PC-9 (cell line): ENCODE measurements at regions not wholly inside any gene's neighbourhood (a gene's known extent, or its start where the extent isn't known, plus 50 kb on each side); places are given as distances from the start of the nearest gene placed in this dataset.

Experiments used
- BruUV-seq: library from RNA; stranded (reverse); fragments of 400-500 nt; replicated peaks from 2 replicates; lab custom pipeline; 2021; lab: Mats Ljungman, UMichigan
- CTCF ChIA-PET: fragments of 300-600 bp; sonication (Branson Sonifier 250); formaldehyde crosslinking; loops from one replicate; lab custom pipeline; 2022; ENCODE audit warnings: antibody characterized with exemption; lab: Charles Lee
- POLR2A ChIA-PET: fragments of 300-600 bp; sonication (Branson Sonifier 250); formaldehyde crosslinking; loops from one replicate; lab custom pipeline; 2022; ENCODE audit warnings: antibody characterized with exemption; ENCODE audit not compliant: unreplicated experiment; lab: Charles Lee
- DNase-seq, 2 experiments: peaks; one replicate each; pipeline versions ENCODE4 v3.0.0 to v3.0.0-alpha.2; 2015 to 2022; ENCODE audit warnings: mixed read lengths in 1 of 2
- H2AFZ ChIP-seq: fragments of 200-600 bp; sonication (generic); 2 replicates; pipeline ENCODE4 v1.8.1; 2017; ENCODE audit warnings: antibody characterized with exemption
- H3F3A ChIP-seq: fragments of 200-600 bp; sonication (generic); 2 replicates; pipeline ENCODE4 v1.8.1; 2017; ENCODE audit warnings: antibody characterized with exemption, mild to moderate bottlenecking, low read depth; ENCODE audit not compliant: insufficient read depth
- H3K27ac ChIP-seq: fragments of 200-600 bp; sonication (generic); 2 replicates; pipeline ENCODE4 v1.6.1; 2016; ENCODE audit warnings: mixed run types
- H3K27me3 ChIP-seq: fragments of 200-600 bp; sonication (generic); 2 replicates; pipeline ENCODE4 v1.6.1; 2016; ENCODE audit warnings: low read depth, mixed run types; ENCODE audit not compliant: insufficient read depth
- H3K36me3 ChIP-seq: fragments of 200-600 bp; sonication (generic); 2 replicates; pipeline ENCODE4 v1.6.1; 2016; ENCODE audit warnings: low read depth, mixed run types
- H3K4me1 ChIP-seq: fragments of 200-600 bp; sonication (generic); replicated peaks from 2 replicates; pipeline ENCODE4 v1.6.1; 2016; ENCODE audit warnings: mixed run types; ENCODE audit not compliant: insufficient read depth
- H3K4me2 ChIP-seq: fragments of 200-600 bp; sonication (generic); 2 replicates; pipeline ENCODE4 v1.6.1; 2017; ENCODE audit warnings: mixed run types
- H3K4me3 ChIP-seq: fragments of 200-600 bp; sonication (generic); 2 replicates; pipeline ENCODE4 v1.6.1; 2016; ENCODE audit warnings: mixed run types
- H3K79me2 ChIP-seq: fragments of 200-600 bp; sonication (generic); 2 replicates; pipeline ENCODE4 v1.6.1; 2017; ENCODE audit warnings: low read depth, mixed run types
- H3K9me2 ChIP-seq: fragments of 200-600 bp; sonication (generic); 2 replicates; pipeline ENCODE4 v1.8.1; 2017; ENCODE audit warnings: mild to moderate bottlenecking; ENCODE audit not compliant: insufficient read depth
- H3K9me3 ChIP-seq: fragments of 200-600 bp; sonication (generic); 2 replicates; pipeline ENCODE4 v1.8.1; 2016; ENCODE audit warnings: low read depth; ENCODE audit not compliant: insufficient read depth
- H4K20me1 ChIP-seq: fragments of 200-600 bp; sonication (generic); 2 replicates; pipeline ENCODE4 v1.8.1; 2017; ENCODE audit not compliant: insufficient read depth
- CTCF ChIP-seq: fragments of 200-600 bp; sonication (generic); conservative IDR thresholded peaks from 2 replicates; pipeline ENCODE4 v1.6.1; 2017; ENCODE audit warnings: mixed run types, antibody characterized with exemption, mild to moderate bottlenecking, moderate library complexity
- EZH2 ChIP-seq: fragments of 200-600 bp; sonication (generic); IDR thresholded peaks from 2 replicates; pipeline ENCODE4 v1.8.0; 2017; ENCODE audit warnings: antibody characterized with exemption, low read depth
- intact Hi-C: fragments of 100-400 bp; cut with micrococcal nuclease; formaldehyde crosslinking; loops from one replicate; pipeline ENCODE4 v1.10.0; 2022; ENCODE audit not compliant: unreplicated experiment

- Histone ChIP-seq H3K4me2 (no peak overlapping the region), H3K27ac (no peak overlapping the region), H3K79me2 (no peaks in the 10 kb centered on the region), H3K4me3 (no peak overlapping the region), H3K4me1 (no peaks in the 10 kb centered on the region), H2AFZ (no peak overlapping the region), H3K9me3 (no peaks in the 10 kb centered on the region), H3F3A (no peaks in the 10 kb centered on the region), H4K20me1 (no peaks in the 10 kb centered on the region), H3K27me3 (peaks cover 61% of the 10 kb centered on the region), H3K36me3 (no peaks in the 10 kb centered on the region), H3K9me2 (no peaks in the 10 kb centered on the region)
- ChIA-PET POLR2A (no interaction called here), CTCF (no interaction called here)
- TF ChIP-seq EZH2 (no peak), CTCF (no peak)
- DNase-seq, result no peak
- intact Hi-C loops, result no loop called here
- BruUV-seq, result no TSS peak
Observed at GRCh38 chr20:22878166-22878565, 156.9 kb upstream of the SSTR4 start.

- Histone ChIP-seq H3K9me3 (no peaks in the 10 kb centered on the region), H3K4me3 (no peak overlapping the region), H4K20me1 (no peaks in the 10 kb centered on the region), H3K79me2 (no peaks in the 10 kb centered on the region), H3K27me3 (peaks cover 65% of the 10 kb centered on the region), H3F3A (no peaks in the 10 kb centered on the region), H3K4me1 (no peaks in the 10 kb centered on the region), H3K9me2 (no peaks in the 10 kb centered on the region), H3K36me3 (no peaks in the 10 kb centered on the region), H3K4me2 (no peak overlapping the region), H2AFZ (no peak overlapping the region), H3K27ac (no peak overlapping the region)
- TF ChIP-seq CTCF (no peak), EZH2 (no peak)
- ChIA-PET CTCF (no interaction called here), POLR2A (no interaction called here)
- intact Hi-C loops, result no loop called here
- no TSS peak for BruUV-seq
- no peak for DNase-seq
Observed at GRCh38 chr20:22880277-22880676, 154.8 kb upstream of the SSTR4 start.

GRCh38 chr20:22887796-22888195, 147.3 kb upstream of the SSTR4 start:
- Histone ChIP-seq H2AFZ (no peak overlapping the region), H3K9me3 (no peaks in the 10 kb centered on the region), H3K9me2 (no peaks in the 10 kb centered on the region), H3K36me3 (no peaks in the 10 kb centered on the region), H3K4me3 (no peak overlapping the region), H3K4me1 (no peaks in the 10 kb centered on the region), H4K20me1 (no peaks in the 10 kb centered on the region), H3K27ac (no peak overlapping the region), H3K4me2 (no peak overlapping the region), H3K27me3 (peaks cover 39% of the 10 kb centered on the region; the same call in 1 of the 2 replicates), H3F3A (no peaks in the 10 kb centered on the region), H3K79me2 (no peaks in the 10 kb centered on the region)
- BruUV-seq, result no TSS peak
- no peak for DNase-seq
- TF ChIP-seq EZH2, result no peak
- no peak for TF ChIP-seq CTCF
- intact Hi-C loops, result no loop called here
- ChIA-PET CTCF (no interaction called here), POLR2A (no interaction called here)
